ENCODE measurements at regions not wholly inside any gene's neighbourhood (a gene's known extent, or its start where the extent isn't known, plus 50 kb on each side); places are given as distances from the start of the nearest gene placed in this dataset.

GRCh38 chr3:171956181-171956683 lies 83.1 kb upstream of the FNDC3B start:
- no peak for TF ChIP-seq CTCF (IDR thresholded peaks at IDR 0.05; ENCODE audit: low read depth, low read length)
- no peak overlapping the region for H3K4me3 ChIP-seq (ENCODE audit: low read depth, low read length)
- no peak for DNase-seq (ENCODE audit: low read depth, low spot score)
- in situ Hi-C loops (cut with HindIII; ENCODE audit: low sequenced_read_pairs): no loop called here

GRCh38 chr3:171956705-171957104 lies 82.7 kb upstream of the FNDC3B start:
- in situ Hi-C loops (cut with HindIII; ENCODE audit: low sequenced_read_pairs): no loop called here
- H3K4me3 ChIP-seq (ENCODE audit: low read depth, low read length): no peak overlapping the region
- DNase-seq (ENCODE audit: low read depth, low spot score): no peak
- TF ChIP-seq CTCF (IDR thresholded peaks at IDR 0.05; ENCODE audit: low read depth, low read length): no peak

- in situ Hi-C loops (cut with HindIII; ENCODE audit: low sequenced_read_pairs): no loop called here
- H3K4me3 ChIP-seq (ENCODE audit: low read depth, low read length): no peak overlapping the region
- DNase-seq (ENCODE audit: low read depth, low spot score): no peak
- no peak for TF ChIP-seq CTCF (IDR thresholded peaks at IDR 0.05; ENCODE audit: low read depth, low read length)
These were observed 79.8 kb upstream of the FNDC3B start for GRCh38 chr3:171959532-171960089.

GRCh38 chr3:171960159-171960558 lies 79.2 kb upstream of the FNDC3B start:
- H3K4me3 ChIP-seq (ENCODE audit: low read depth, low read length): no peak overlapping the region
- in situ Hi-C loops (cut with HindIII; ENCODE audit: low sequenced_read_pairs): no loop called here
- no peak for TF ChIP-seq CTCF (IDR thresholded peaks at IDR 0.05; ENCODE audit: low read depth, low read length)
- no peak for DNase-seq (ENCODE audit: low read depth, low spot score)

- no peak overlapping the region for H3K4me3 ChIP-seq (ENCODE audit: low read depth, low read length)
- TF ChIP-seq CTCF (IDR thresholded peaks at IDR 0.05; ENCODE audit: low read depth, low read length): no peak
- in situ Hi-C loops (cut with HindIII; ENCODE audit: low sequenced_read_pairs): no loop called here
- no peak for DNase-seq (ENCODE audit: low read depth, low spot score)
These were observed 77.1 kb upstream of the FNDC3B start for GRCh38 chr3:171962137-171962720.

GRCh38 chr3:171963546-171963945 lies 75.8 kb upstream of the FNDC3B start:
- in situ Hi-C loops (cut with HindIII; ENCODE audit: low sequenced_read_pairs): no loop called here
- no peak overlapping the region for H3K4me3 ChIP-seq (ENCODE audit: low read depth, low read length)
- no peak for DNase-seq (ENCODE audit: low read depth, low spot score)
- TF ChIP-seq CTCF (IDR thresholded peaks at IDR 0.05; ENCODE audit: low read depth, low read length): no peak

All from astrocyte of the spinal cord (primary cell).